K562 (cell line): ENCODE measurements at regions not wholly inside any gene's neighbourhood (a gene's known extent, or its start where the extent isn't known, plus 50 kb on each side); places are given as distances from the start of the nearest gene placed in this dataset.

Experiments
- CEBPZ ChIP-seq: fragments of 150-350 bp; IDR thresholded peaks from 2 replicates; pipeline ENCODE4 v1.6.1; 2014; ENCODE audit warnings: low read depth, mild to moderate bottlenecking, low read length, borderline replicate concordance
- KLF13 ChIP-seq: fragments of 450-650 bp; IDR thresholded peaks from 2 replicates; pipeline ENCODE4 v1.6.1; 2016; ENCODE audit warnings: missing genetic modification characterization, low read depth, mild to moderate bottlenecking, missing compliant biosample characterization, moderate library complexity, borderline replicate concordance
- SMARCE1 ChIP-seq: fragments of 450-650 bp; IDR thresholded peaks from 2 replicates; pipeline ENCODE4 v1.7.1; 2016; ENCODE audit warnings: mild to moderate bottlenecking
- ZNF407 ChIP-seq: fragments of 450-650 bp; IDR thresholded peaks from 2 replicates; pipeline ENCODE4 v1.6.1; 2016; ENCODE audit warnings: low read depth

- TF ChIP-seq CEBPZ (no peak), ZNF407 (no peak), KLF13 (no peak), SMARCE1 (no peak)
These were observed 198.7 kb downstream of the QDPR start (continued) for GRCh38 chr4:17313194-17313593.
